ENCODE measurements at regions not wholly inside any gene's neighbourhood (a gene's known extent, or its start where the extent isn't known, plus 50 kb on each side); places are given as distances from the start of the nearest gene placed in this dataset.

DNA sequence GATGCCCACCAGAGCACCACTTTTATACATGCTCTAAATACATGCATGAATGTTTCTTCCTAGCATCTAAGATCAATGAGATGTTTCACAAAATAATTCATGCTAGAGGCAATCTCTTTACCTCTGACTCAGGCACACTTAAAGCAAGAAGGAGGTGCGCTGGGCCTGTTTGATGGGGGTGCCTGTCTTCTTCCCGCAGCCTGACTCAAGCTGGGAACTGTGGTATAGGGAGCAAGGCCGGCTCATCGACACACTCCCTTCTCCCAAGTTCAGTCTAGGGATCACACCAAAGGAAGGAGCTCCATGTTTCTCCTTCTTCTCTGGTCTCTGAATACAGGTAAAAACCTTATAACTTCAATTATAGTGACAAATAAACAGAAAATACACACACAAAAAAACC is 333.8 kb upstream of the MAD2L1 start:
- Mint-ChIP-seq H3K4me1 (no peaks in the 10 kb centered on the region), H3K4me3 (no peak overlapping the region), H3K27ac (ENCODE audit: low read depth) (no peak overlapping the region), H3K36me3 (ENCODE audit: insufficient read depth) (no peaks in the 10 kb centered on the region), H3K27me3 (no peaks in the 10 kb centered on the region), H3K9me3 (peaks cover 6% of the 10 kb centered on the region)
- DNase-seq (ENCODE audit: low spot score in 2 of 2), result no peak
- no peak for ATAC-seq (replicated peaks; ENCODE audit: extremely low read depth, poor library complexity, severe bottlenecking)

DNA sequence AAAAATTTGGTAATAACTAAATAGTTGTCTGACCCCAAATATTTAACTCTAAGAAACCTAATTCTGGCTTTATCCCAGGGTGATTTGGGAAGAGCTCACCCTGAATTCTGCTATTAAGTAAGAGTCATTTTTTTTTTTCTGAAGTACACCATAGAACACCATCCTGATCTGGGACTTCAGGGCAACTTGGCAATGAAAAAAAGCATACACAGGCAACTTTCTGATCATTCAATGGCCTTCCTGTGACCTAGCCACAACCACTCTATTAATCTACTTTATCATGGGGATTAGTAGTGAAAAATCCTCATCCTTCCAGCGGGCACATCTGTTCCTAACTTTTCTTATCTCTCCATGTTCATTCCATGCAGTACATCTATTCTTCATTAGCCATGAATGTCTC is 333.2 kb upstream of the MAD2L1 start:
- no peak overlapping the region for H3K27ac Mint-ChIP-seq (ENCODE audit: low read depth)
- H3K4me1 Mint-ChIP-seq, result no peaks in the 10 kb centered on the region

DNA sequence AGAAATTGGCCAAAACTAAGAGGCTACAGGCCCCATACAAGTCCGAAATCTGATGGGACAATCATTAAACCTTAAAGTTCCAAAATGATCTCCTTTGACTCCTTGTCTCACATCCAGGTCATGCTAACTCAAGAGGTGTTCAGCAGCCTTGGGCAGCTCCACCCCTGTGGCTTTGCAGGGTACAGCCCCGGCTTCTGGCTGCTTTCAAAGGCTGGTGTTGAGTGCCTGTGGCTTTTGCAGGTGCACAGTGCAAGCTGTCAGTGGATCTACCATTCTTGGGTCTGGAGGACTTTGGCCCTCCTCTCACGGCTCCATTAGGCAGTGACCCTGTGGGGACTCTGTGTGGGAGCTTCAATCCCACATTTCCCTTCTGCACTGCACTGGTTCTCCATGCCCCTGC is 329.1 kb upstream of the MAD2L1 start:
- Mint-ChIP-seq H3K4me1 (no peaks in the 10 kb centered on the region), H3K27me3 (no peaks in the 10 kb centered on the region), H3K4me3 (no peak overlapping the region), H3K27ac (ENCODE audit: low read depth) (no peak overlapping the region), H3K36me3 (ENCODE audit: insufficient read depth) (no peaks in the 10 kb centered on the region), H3K9me3 (no peaks in the 10 kb centered on the region)
- DNase-seq (ENCODE audit: low spot score in 2 of 2) (no peak), ATAC-seq (replicated peaks; ENCODE audit: extremely low read depth, poor library complexity, severe bottlenecking) (no peak)

More for the DNA sequence above, 333.2 kb upstream of the MAD2L1 start:
- Mint-ChIP-seq H3K4me3 (no peak overlapping the region), H3K9me3 (peaks cover 3% of the 10 kb centered on the region), H3K27me3 (no peaks in the 10 kb centered on the region), H3K36me3 (ENCODE audit: insufficient read depth) (no peaks in the 10 kb centered on the region)
- ATAC-seq (replicated peaks; ENCODE audit: extremely low read depth, poor library complexity, severe bottlenecking), result no peak
- DNase-seq (ENCODE audit: low spot score in 2 of 2), result no peak

DNA sequence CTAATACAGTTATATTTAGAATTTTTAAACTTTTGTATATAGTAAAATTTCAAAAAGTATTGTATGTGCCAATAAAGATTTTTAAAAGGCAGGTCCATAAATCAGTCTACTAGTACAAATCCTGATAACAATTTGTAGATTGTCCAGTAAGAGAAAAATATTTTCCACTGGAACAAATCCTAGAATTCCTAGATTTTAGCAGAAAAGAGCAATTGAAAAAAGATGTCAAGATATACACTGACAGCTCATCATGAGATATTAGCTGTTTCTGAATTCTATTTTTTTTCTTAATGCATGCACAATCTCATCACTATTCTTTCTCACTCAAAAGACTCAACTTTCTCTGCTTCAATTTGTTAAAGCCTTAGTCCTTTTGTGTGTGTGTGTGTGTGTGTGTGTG is 289.2 kb upstream of the MAD2L1 start:
- H3K27ac Mint-ChIP-seq (ENCODE audit: low read depth), result no peak overlapping the region
- DNase-seq (ENCODE audit: low spot score in 2 of 2) (no peak), ATAC-seq (replicated peaks; ENCODE audit: extremely low read depth, poor library complexity, severe bottlenecking) (no peak)
- no peaks in the 10 kb centered on the region for H3K36me3 Mint-ChIP-seq (ENCODE audit: insufficient read depth)
- H3K4me1 Mint-ChIP-seq, result no peaks in the 10 kb centered on the region
- H3K4me3 Mint-ChIP-seq, result no peak overlapping the region
- no peaks in the 10 kb centered on the region for H3K9me3 Mint-ChIP-seq
- H3K27me3 Mint-ChIP-seq, result no peaks in the 10 kb centered on the region

DNA sequence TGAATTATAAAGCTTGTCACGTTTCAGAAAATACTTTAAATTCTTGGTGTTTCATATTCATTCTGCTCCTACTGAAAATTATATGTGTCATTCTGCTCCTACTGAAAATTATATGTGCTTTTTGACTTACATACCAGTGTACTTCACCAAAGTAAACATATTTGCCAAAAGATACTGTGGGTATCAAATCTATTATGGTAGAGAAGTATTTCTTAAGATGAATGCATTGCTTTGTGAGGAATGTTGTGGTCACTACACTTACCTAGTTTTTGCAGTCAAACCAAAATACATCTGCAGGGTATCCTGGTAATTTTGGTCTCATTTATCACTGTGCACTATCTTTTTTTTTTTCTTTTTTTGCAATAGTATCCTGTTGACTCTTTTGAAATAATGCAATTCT is 287.7 kb upstream of the MAD2L1 start:
- Mint-ChIP-seq H3K9me3 (no peaks in the 10 kb centered on the region), H3K27ac (ENCODE audit: low read depth) (no peak overlapping the region), H3K4me3 (no peak overlapping the region), H3K27me3 (no peaks in the 10 kb centered on the region), H3K36me3 (ENCODE audit: insufficient read depth) (no peaks in the 10 kb centered on the region), H3K4me1 (no peaks in the 10 kb centered on the region)
- ATAC-seq (replicated peaks; ENCODE audit: extremely low read depth, poor library complexity, severe bottlenecking), result no peak
- no peak for DNase-seq (ENCODE audit: low spot score in 2 of 2)

DNA sequence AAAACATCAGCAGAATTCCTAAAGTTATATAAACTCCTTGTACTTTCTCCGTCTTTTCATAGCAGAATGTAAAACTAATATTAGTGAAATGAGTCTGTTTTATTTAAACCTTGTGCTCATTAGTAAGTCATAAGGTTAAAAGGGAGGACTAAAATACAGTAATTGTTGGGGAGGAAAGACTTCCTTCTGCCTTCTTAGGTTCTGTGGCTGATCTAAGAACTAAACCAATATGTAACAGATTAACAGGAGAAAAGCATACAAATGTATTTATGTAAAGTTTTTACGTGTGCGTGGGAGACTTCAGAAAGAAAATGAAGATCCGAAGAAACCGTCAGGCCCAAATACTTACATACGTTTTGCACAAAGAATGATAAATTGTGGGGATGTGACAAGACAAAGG is 286.6 kb upstream of the MAD2L1 start:
- H3K36me3 Mint-ChIP-seq (ENCODE audit: insufficient read depth), result no peaks in the 10 kb centered on the region
- no peaks in the 10 kb centered on the region for H3K4me1 Mint-ChIP-seq
- DNase-seq (ENCODE audit: low spot score in 2 of 2), result no peak
- no peak overlapping the region for H3K4me3 Mint-ChIP-seq
- ATAC-seq (replicated peaks; ENCODE audit: extremely low read depth, poor library complexity, severe bottlenecking), result no peak
- H3K27me3 Mint-ChIP-seq, result no peaks in the 10 kb centered on the region
- no peaks in the 10 kb centered on the region for H3K9me3 Mint-ChIP-seq
- no peak overlapping the region for H3K27ac Mint-ChIP-seq (ENCODE audit: low read depth)

DNA sequence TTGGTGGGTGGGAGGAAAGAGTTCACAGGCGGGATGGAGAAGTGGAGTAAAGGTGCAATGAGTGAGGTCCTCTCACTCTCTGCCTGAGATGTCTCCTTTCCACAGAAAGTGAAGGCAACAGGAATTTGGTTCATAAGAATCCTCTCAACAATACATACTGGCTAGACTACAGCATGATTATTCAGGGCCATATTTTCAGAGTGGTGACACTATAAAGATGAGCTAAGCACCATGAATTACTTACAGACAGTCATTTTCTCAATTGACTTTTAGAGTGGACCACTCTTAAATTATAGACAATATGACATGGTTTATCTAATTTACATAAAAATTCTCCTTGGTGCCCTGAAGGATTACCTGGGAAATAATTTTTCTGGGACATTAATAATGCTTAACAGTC is 286.1 kb upstream of the MAD2L1 start:
- no peak overlapping the region for H3K4me3 Mint-ChIP-seq
- ATAC-seq (replicated peaks; ENCODE audit: extremely low read depth, poor library complexity, severe bottlenecking) (no peak), DNase-seq (ENCODE audit: low spot score in 2 of 2) (no peak)
- no peaks in the 10 kb centered on the region for H3K9me3 Mint-ChIP-seq
- no peaks in the 10 kb centered on the region for H3K4me1 Mint-ChIP-seq
- no peaks in the 10 kb centered on the region for H3K36me3 Mint-ChIP-seq (ENCODE audit: insufficient read depth)
- no peak overlapping the region for H3K27ac Mint-ChIP-seq (ENCODE audit: low read depth)
- no peaks in the 10 kb centered on the region for H3K27me3 Mint-ChIP-seq

DNA sequence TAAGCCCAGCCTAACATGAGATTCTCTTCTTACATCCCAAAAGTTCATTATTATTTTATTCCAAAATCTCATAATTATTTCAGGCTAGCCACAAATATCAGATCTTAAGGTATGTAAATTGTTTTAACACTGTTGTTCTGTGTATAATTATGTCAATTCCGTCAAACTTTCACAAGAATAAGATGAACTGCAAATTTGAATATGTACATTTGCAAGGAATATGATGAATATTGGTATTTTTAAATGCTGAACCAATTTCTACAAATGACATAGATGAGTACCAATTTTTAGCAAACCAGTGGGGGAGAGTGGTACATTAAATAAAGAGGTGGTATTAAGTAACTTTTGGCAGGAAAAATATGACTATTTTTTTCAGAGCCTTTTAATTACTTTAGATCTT is 282.3 kb upstream of the MAD2L1 start:
- H3K9me3 Mint-ChIP-seq, result no peaks in the 10 kb centered on the region
- H3K27me3 Mint-ChIP-seq, result no peaks in the 10 kb centered on the region
- H3K36me3 Mint-ChIP-seq (ENCODE audit: insufficient read depth), result no peaks in the 10 kb centered on the region
- no peak overlapping the region for H3K27ac Mint-ChIP-seq (ENCODE audit: low read depth)
- no peak for DNase-seq (ENCODE audit: low spot score in 2 of 2)
- H3K4me3 Mint-ChIP-seq, result no peak overlapping the region
- ATAC-seq (replicated peaks; ENCODE audit: extremely low read depth, poor library complexity, severe bottlenecking), result no peak
- no peaks in the 10 kb centered on the region for H3K4me1 Mint-ChIP-seq

DNA sequence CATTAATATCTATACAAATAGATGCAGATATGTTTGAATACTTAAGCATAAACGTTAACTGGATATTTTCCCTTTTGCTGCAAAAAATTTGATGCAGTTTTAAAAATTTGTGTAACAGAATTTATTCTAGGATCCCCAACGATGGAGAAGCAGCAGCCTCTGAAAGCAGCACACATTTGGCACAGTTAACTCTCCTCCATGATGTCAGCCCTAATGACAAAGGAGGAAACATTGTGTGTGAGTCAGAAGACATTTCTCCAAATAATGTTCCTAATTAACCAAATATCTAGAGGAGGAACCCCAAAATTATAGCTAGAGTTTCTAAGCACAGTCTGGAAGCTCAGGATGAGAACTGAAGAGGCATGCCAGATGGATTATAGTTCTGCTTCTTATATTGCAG is 281.9 kb upstream of the MAD2L1 start:
- ATAC-seq (replicated peaks; ENCODE audit: extremely low read depth, poor library complexity, severe bottlenecking) (no peak), DNase-seq (ENCODE audit: low spot score in 2 of 2) (no peak)
- Mint-ChIP-seq H3K27me3 (no peaks in the 10 kb centered on the region), H3K9me3 (no peaks in the 10 kb centered on the region), H3K27ac (ENCODE audit: low read depth) (no peak overlapping the region), H3K36me3 (ENCODE audit: insufficient read depth) (no peaks in the 10 kb centered on the region), H3K4me1 (no peaks in the 10 kb centered on the region), H3K4me3 (no peak overlapping the region)

DNA sequence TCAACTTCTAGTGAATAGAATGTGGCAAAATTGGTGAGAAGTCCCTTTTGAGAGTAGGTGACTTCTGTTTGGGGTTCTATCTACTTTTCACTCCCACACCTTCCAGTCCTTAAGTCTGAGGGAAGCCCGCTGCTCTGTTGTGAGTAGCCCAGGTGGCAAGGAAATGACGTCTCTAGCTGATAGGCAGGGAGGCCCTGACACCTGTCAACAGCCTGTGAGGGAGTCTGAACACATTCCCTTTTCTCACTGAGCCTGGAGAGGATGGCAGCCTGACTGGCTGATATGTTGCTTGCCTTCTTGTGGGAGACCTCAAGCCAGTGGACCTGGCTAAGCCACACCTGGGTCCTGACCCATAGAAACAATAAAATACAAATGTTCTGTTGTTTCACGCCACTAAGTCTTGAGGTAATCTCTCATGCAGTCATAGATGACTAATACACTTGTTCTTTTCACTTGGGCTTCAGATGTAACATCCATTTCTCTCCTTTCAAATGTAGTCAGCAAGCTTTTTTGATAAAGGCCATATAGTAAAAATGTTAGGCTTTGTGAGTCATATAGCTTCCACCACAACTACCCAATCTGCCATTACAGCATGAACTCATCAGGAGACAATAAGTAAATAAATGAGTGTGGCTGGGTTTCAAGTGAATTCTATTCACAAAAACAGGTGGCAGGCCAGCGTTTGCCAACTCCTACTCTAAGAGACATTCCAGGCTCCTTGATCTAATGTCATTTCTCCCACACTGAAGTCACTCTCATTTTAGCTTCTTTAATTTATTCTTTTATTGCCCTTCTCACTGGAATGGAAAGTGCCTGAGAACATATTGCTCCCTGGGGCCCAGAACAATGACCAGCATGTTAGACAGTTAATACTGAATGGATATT is 265.1 kb upstream of the MAD2L1 start:
- no peak for DNase-seq (ENCODE audit: low spot score in 2 of 2)
- no peaks in the 10 kb centered on the region for H3K4me1 Mint-ChIP-seq
- H3K4me3 Mint-ChIP-seq, result no peak overlapping the region
- no peaks in the 10 kb centered on the region for H3K36me3 Mint-ChIP-seq (ENCODE audit: insufficient read depth)
- H3K9me3 Mint-ChIP-seq, result peaks cover 5% of the 10 kb centered on the region
- peaks cover 10% of the 10 kb centered on the region for H3K27me3 Mint-ChIP-seq
- no peak overlapping the region for H3K27ac Mint-ChIP-seq (ENCODE audit: low read depth)
- no peak for ATAC-seq (replicated peaks; ENCODE audit: extremely low read depth, poor library complexity, severe bottlenecking)

DNA sequence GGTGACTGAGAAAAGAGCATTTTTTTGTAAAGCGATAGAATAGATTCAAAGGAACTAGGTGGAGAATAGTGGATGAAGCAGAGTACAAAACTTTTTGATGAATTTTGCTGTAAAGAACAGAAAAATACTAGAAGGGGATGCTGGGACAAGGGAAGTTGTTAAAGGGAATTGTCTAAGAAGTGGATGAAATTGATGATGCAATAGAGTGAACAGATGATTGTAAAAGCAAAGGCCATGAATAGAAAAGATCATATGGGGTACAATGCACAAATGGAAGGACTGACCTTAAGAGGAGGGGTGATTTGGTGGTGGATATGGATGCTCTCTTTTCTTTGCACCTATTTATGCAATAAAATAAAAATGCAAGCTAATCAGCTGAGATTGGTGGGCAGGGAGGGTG is 262.7 kb upstream of the MAD2L1 start:
- Mint-ChIP-seq H3K9me3 (peaks cover 5% of the 10 kb centered on the region), H3K4me3 (no peak overlapping the region), H3K36me3 (ENCODE audit: insufficient read depth) (no peaks in the 10 kb centered on the region), H3K4me1 (no peaks in the 10 kb centered on the region), H3K27ac (ENCODE audit: low read depth) (no peak overlapping the region), H3K27me3 (peaks cover 10% of the 10 kb centered on the region)
- no peak for DNase-seq (ENCODE audit: low spot score in 2 of 2)
- ATAC-seq (replicated peaks; ENCODE audit: extremely low read depth, poor library complexity, severe bottlenecking), result no peak

DNA sequence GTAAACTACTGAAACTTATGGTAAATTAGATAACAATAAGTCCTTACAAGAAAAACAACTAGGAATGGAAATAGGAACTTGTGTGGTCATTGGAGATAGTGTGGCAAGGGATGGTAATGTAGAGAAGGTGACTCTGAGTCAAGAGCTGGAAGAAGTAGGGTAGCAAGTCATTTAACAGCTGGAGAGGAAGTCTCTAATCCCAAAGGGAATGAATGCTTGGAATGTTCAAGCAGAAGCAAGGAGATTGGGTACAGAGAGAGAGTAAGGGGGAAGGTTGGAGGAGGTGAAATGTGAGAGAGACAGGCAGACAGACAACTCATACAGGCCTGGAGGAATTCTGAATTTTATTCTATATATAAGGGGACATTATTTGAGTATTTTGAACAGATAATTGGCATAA is 260.6 kb upstream of the MAD2L1 start:
- Mint-ChIP-seq H3K9me3 (peaks cover 5% of the 10 kb centered on the region), H3K36me3 (ENCODE audit: insufficient read depth) (no peaks in the 10 kb centered on the region), H3K27ac (ENCODE audit: low read depth) (no peak overlapping the region), H3K27me3 (peaks cover 10% of the 10 kb centered on the region), H3K4me3 (no peak overlapping the region), H3K4me1 (no peaks in the 10 kb centered on the region)
- DNase-seq (ENCODE audit: low spot score in 2 of 2) (no peak), ATAC-seq (replicated peaks; ENCODE audit: extremely low read depth, poor library complexity, severe bottlenecking) (no peak)

DNA sequence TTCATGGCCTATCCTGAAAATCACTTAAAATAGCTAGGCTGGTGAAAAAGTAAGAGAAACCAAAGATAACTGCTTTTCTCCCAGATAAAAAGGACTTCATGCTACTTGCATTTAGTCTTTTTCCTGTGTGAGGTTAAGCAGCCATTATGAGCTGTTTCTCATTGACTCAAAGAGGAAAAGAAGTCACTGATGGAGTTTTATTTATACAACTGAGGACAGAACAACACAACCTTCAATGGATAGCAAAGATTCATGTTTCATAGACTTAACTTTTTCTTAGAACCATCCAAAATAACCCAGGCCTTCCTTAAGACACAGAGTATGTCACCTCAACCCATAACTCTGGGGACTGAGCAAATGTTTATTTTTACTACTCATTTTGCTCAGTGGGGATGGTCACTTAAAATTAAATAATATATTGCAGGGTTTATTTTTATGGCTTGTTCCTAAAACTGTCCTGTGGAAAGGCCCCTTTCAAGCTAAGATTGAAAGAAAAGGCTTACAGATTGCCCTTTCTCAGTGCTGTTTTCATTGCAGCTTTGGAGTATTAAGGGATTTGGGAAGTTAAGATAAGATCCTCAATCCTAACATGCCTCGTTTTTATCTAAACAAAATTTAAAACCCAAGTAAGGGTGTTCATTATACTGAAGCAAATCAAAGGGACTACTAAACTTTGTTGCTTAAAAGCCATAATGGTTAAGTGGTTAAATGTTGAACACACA is 252.6 kb upstream of the MAD2L1 start:
- no peak overlapping the region for H3K4me3 Mint-ChIP-seq
- no peaks in the 10 kb centered on the region for H3K27me3 Mint-ChIP-seq
- ATAC-seq (replicated peaks; ENCODE audit: extremely low read depth, poor library complexity, severe bottlenecking) (no peak), DNase-seq (ENCODE audit: low spot score in 2 of 2) (no peak)
- no peaks in the 10 kb centered on the region for H3K36me3 Mint-ChIP-seq (ENCODE audit: insufficient read depth)
- peaks cover 4% of the 10 kb centered on the region for H3K9me3 Mint-ChIP-seq
- no peaks in the 10 kb centered on the region for H3K4me1 Mint-ChIP-seq
- no peak overlapping the region for H3K27ac Mint-ChIP-seq (ENCODE audit: low read depth)
